Ishikawa (cell line): ENCODE measurements at regions not wholly inside any gene's neighbourhood (a gene's known extent, or its start where the extent isn't known, plus 50 kb on each side); places are given as distances from the start of the nearest gene placed in this dataset.

Experiments
- CEBPB ChIP-seq: IDR thresholded peaks from 2 replicates; pipeline ENCODE4 v1.6.1; 2012
- CREB1 ChIP-seq: IDR thresholded peaks from 2 replicates; pipeline ENCODE4 v1.6.1; 2012; ENCODE audit warnings: low read depth
- EGR1 ChIP-seq: IDR thresholded peaks from 2 replicates; pipeline ENCODE4 v1.6.1; 2012
- EP300 ChIP-seq: IDR thresholded peaks from 2 replicates; pipeline ENCODE4 v1.6.1; 2012; ENCODE audit warnings: borderline replicate concordance
- FOXM1 ChIP-seq: IDR thresholded peaks from 2 replicates; pipeline ENCODE4 v1.6.1; 2012; ENCODE audit warnings: low read depth, borderline replicate concordance
- NFIC ChIP-seq: IDR thresholded peaks from 2 replicates; pipeline ENCODE4 v1.6.1; 2012
- RAD21 ChIP-seq: IDR thresholded peaks from 2 replicates; pipeline ENCODE4 v1.6.1; 2012; ENCODE audit warnings: low read depth
- REST ChIP-seq: IDR thresholded peaks from 2 replicates; pipeline ENCODE4 v1.6.1; 2012; ENCODE audit warnings: low read depth, mild to moderate bottlenecking
- TAF1 ChIP-seq: IDR thresholded peaks from 2 replicates; pipeline ENCODE4 v1.6.1; 2012; ENCODE audit warnings: low read depth, mild to moderate bottlenecking
- TCF12 ChIP-seq: IDR thresholded peaks from 2 replicates; pipeline ENCODE4 v1.6.1; 2012; ENCODE audit warnings: low read depth
- TEAD4 ChIP-seq: IDR thresholded peaks from 2 replicates; pipeline ENCODE4 v1.6.1; 2012
- USF1 ChIP-seq: IDR thresholded peaks from 2 replicates; pipeline ENCODE4 v1.6.1; 2012
- YY1 ChIP-seq: IDR thresholded peaks from 2 replicates; pipeline ENCODE4 v1.6.1; 2012; ENCODE audit warnings: low read depth
- ZBTB7A ChIP-seq: IDR thresholded peaks from 2 replicates; pipeline ENCODE4 v1.6.1; 2012; ENCODE audit warnings: low read depth
- TF ChIP-seq, protein P1 (sequence below): IDR thresholded peaks from 2 replicates; pipeline ENCODE4 v1.6.1; 2012

GRCh38 chr2:173772205-173772604 lies 193.0 kb downstream of the SP3 start:
- TF ChIP-seq EP300 (no peak), REST (no peak), YY1 (no peak), NFIC (no peak), FOXM1 (no peak), CEBPB (no peak), ZBTB7A (no peak), CREB1 (no peak), TCF12 (no peak), RAD21 (no peak), TAF1 (no peak), USF1 (no peak), TEAD4 (no peak), EGR1 (no peak)
- TF ChIP-seq, protein P1, sequence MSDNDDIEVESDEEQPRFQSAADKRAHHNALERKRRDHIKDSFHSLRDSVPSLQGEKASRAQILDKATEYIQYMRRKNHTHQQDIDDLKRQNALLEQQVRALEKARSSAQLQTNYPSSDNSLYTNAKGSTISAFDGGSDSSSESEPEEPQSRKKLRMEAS = no peak

DNA sequence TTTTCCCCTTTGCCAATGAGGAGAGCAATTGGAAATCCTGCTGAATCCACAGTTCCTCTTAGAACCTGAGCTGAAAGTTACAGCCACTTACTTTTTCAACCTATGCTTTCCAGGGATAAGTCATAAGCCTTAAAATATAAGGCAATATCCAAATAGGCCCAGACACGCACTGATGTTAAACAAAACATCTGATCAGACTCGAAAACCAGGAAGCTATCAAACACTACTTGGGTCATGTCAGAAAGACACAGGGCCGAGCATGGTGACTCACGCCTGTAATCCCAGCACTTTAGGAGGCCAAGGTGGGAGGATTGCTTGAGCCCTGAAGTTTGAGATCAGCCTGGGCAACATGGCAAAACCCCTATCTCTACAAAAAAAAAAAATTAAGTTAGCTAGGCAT lies 192.1 kb downstream of the SP3 start:
- TF ChIP-seq RAD21 = no peak
- TF ChIP-seq REST = no peak
- no peak for TF ChIP-seq CREB1
- no peak for TF ChIP-seq TAF1
- no peak for TF ChIP-seq EGR1
- TF ChIP-seq EP300 = no peak
- TF ChIP-seq, protein P1 = no peak
- TF ChIP-seq TCF12 = no peak

DNA sequence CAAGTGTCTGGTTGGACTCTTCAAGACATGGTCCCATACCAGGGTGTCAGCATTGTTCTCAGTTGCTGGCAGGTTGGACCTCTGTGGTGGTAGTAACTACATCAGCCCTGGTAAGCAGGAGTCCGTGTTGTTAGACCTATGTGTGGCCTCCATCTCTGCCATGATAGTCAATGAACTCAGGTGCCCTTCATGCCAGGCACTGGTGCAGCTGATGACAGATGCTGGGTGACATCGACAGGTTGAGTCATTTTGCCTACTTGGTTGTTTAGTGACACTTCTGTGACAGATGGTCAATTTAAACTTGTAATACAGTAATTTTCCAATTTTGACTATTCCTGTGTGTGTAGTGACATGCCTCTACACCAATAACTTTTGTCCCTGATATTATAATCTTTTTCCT lies 189.7 kb downstream of the SP3 start:
- TF ChIP-seq YY1 (no peak), TAF1 (no peak), EGR1 (no peak), ZBTB7A (no peak), TCF12 (no peak), REST (no peak)
- TF ChIP-seq, protein P1 = no peak

GRCh38 chr2:173782681-173783080 lies 182.5 kb downstream of the SP3 start:
- TF ChIP-seq EP300 = no peak
- TF ChIP-seq ZBTB7A = no peak
- TF ChIP-seq NFIC = no peak
- TF ChIP-seq, protein P1 = no peak

DNA sequence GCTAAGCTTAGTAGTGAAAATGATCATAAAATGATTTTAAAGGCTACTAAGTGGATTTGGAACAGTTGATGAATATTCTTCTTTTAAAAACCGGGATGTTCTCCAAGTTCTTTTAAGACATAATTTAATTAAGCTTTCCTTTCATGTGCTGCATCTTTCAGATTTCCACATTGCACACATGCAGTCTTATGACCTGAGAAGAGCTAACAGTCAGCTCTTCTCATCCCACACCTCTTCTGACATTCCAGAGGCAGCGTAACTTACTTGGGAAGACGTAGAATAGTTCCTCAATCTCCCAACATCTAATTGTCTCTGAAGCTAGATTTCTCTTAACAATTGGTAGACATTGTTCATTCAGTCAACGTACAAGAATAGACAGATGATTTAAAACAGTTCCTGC lies 181.8 kb downstream of the SP3 start:
- TF ChIP-seq TCF12 (no peak), TAF1 (no peak), YY1 (no peak), CEBPB (no peak), REST (no peak), CREB1 (no peak), EP300 (no peak), NFIC (no peak), FOXM1 (no peak), EGR1 (no peak), RAD21 (no peak), USF1 (no peak), TEAD4 (no peak), ZBTB7A (no peak)
- TF ChIP-seq, protein P1 = no peak
